Upper lobe of right lung (tissue), 1 donor: ENCODE measurements at regions not wholly inside any gene's neighbourhood (a gene's known extent, or its start where the extent isn't known, plus 50 kb on each side); places are given as distances from the start of the nearest gene placed in this dataset.

ENCODE experiments used
- ATAC-seq: fragments of 200-7000 bp; cut with Tn5 transposase; one replicate; pipeline ENCODE4 v1.9.1; 2020; ENCODE audit warnings: mild to moderate bottlenecking, moderate library complexity
- DNase-seq: peaks from one replicate; pipeline ENCODE4 v3.0.0-alpha.2; 2020
- H3K27ac ChIP-seq: fragments of 200-600 bp; one replicate; pipeline ENCODE4 v1.8.0; 2022
- H3K27me3 ChIP-seq: fragments of 200-600 bp; one replicate; pipeline ENCODE4 v1.8.0; 2022; ENCODE audit warnings: mild to moderate bottlenecking
- H3K36me3 ChIP-seq: fragments of 200-600 bp; one replicate; pipeline ENCODE4 v1.8.0; 2022
- H3K4me1 ChIP-seq: fragments of 200-600 bp; one replicate; pipeline ENCODE4 v1.8.0; 2022
- H3K4me3 ChIP-seq: fragments of 200-600 bp; one replicate; pipeline ENCODE4 v1.8.0; 2022; ENCODE audit warnings: mild to moderate bottlenecking
- H3K9me3 ChIP-seq: fragments of 200-600 bp; one replicate; pipeline ENCODE4 v1.8.0; 2022
- CTCF ChIP-seq: fragments of 200-600 bp; IDR thresholded peaks from one replicate; pipeline ENCODE4 v1.8.0; 2022; ENCODE audit warnings: antibody characterized with exemption
- intact Hi-C: fragments of 100-400 bp; cut with DNase I; formaldehyde crosslinking; loops from one replicate; pipeline ENCODE4 v1.11.0; 2022
- donor health status: DM: no; HTN: yes; CAD: no; lungs with severe emphysema.

DNA sequence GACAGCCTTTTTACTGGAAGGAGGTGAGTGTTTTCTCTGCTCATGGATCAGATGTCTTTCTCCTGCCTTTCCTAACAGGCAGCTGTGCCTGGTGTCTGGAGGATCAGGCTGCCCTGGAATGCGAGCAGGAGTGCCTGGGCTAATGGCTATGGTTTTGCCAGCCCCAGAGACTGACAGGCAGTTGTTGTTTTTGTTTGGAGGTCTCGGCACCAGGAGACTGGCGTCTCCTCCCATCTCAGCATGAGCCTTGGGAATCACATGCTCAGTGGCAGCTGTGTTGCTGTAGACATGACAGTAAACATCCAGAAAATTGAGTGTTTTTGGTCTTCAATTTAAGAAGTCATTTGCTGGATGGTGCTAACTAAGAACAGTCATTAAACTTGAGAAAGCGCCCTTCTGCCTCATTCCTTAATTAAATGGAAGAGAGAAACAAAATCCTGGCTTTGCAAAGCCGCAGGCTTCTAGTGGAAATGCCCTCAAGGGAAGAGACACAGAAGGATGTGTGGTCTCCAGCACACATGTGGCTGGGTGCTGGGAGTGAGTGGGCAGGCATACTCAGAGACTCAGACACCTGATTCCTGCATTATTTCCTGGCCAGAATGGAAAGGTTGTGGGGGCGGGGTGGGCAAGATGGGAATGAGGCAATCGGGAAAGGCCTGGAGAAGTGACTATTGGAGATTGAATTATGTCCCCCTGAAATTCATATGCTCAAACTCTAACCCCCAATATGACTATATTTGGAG, 97.0 kb upstream of the NMNAT3 start:
- intact Hi-C loops = no loop called here
- no peaks in the 10 kb centered on the region for H3K9me3 ChIP-seq
- no peak for ATAC-seq
- no peak for TF ChIP-seq CTCF
- no peak overlapping the region for H3K4me3 ChIP-seq
- H3K27me3 ChIP-seq = no peaks in the 10 kb centered on the region
- no peaks in the 10 kb centered on the region for H3K36me3 ChIP-seq
- H3K27ac ChIP-seq = no peak overlapping the region
- H3K4me1 ChIP-seq = no peaks in the 10 kb centered on the region
- DNase-seq = no peak

DNA sequence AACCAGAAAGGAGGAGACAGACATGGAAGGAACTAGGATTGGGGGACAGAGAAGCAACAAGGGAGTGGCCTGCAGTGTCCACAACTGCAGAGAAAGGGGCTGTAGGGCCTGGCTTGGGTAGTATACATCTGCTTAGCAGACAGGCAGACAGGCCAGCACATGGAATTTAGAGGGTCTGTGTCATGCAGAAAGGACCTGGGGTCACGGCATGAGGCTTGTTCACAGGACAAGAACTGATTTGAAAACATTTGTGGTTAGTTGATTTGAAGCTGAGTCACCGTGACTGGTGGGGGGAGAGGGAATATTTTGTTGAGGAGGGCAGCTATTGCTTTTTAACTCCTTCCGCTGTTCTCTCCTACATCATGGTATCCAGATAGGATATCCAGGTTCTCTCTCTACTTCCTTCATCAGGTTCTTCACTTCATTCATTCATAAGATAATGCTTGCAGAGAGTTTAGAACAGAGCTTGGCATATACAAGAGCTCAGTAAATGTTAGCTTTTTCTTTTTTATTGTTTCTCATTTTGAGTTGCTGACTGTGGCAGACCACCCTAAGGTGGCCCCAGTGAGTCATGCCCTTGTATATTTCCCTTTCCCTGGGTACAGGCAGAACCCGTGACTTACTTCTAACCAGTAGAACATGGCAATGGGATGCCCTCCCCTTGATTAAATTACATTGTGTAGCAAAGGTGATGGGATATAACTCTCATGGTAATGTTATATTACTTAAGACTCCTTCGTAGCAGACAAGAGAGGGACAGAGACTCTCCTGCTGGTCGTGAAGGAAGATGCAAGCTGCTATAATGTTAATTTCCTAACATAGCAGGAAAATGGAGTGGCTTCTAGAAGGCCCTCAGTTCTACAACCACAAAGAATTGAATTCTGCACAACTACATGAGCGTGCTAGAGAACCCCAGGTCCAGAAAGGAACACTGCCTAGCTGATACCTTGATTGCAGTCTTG, 95.0 kb upstream of the NMNAT3 start:
- H3K27me3 ChIP-seq = no peaks in the 10 kb centered on the region
- no peaks in the 10 kb centered on the region for H3K4me1 ChIP-seq
- H3K4me3 ChIP-seq = no peak overlapping the region
- TF ChIP-seq CTCF = no peak
- no peak overlapping the region for H3K27ac ChIP-seq
- no peaks in the 10 kb centered on the region for H3K36me3 ChIP-seq
- intact Hi-C loops = no loop called here
- DNase-seq = no peak
- no peak for ATAC-seq
- no peaks in the 10 kb centered on the region for H3K9me3 ChIP-seq

- Histone ChIP-seq H3K27me3 (no peaks in the 10 kb centered on the region), H3K4me1 (no peaks in the 10 kb centered on the region), H3K9me3 (no peaks in the 10 kb centered on the region), H3K27ac (no peak overlapping the region), H3K36me3 (no peaks in the 10 kb centered on the region), H3K4me3 (no peak overlapping the region)
- DNase-seq (no peak), ATAC-seq (no peak)
- no peak for TF ChIP-seq CTCF
- intact Hi-C loops = no loop called here
These were observed 93.6 kb upstream of the NMNAT3 start for GRCh38 chr3:139771331-139771730.

- Histone ChIP-seq H3K9me3 (no peaks in the 10 kb centered on the region), H3K27ac (no peak overlapping the region), H3K36me3 (no peaks in the 10 kb centered on the region), H3K4me1 (no peaks in the 10 kb centered on the region), H3K4me3 (no peak overlapping the region), H3K27me3 (no peaks in the 10 kb centered on the region)
- intact Hi-C loops = no loop called here
- no peak for ATAC-seq
- DNase-seq = no peak
- TF ChIP-seq CTCF = no peak
These were observed 92.8 kb upstream of the NMNAT3 start for GRCh38 chr3:139770577-139770976.

DNA sequence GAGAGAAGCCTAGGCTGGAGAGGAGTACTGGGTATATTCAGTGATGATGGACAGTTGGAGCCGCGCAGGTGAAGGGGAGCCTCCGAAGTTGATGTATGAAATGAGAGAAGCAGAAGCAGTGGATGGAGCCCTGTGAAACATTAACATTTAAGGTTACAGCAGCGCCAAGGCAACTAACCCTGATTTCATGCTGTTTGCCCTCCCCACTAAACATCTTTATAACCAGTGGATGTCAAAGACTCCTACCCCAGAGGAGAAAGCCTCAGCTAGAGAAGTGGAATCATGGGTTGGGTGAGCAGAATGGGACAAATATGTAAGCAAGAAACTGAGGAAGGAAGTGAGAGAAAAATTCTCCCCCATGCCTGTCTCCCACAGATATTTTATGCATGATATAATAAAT, 92.0 kb upstream of the NMNAT3 start:
- intact Hi-C loops = no loop called here

More for the DNA sequence above, 92.0 kb upstream of the NMNAT3 start:
- Histone ChIP-seq H3K27ac (no peak overlapping the region), H3K4me3 (no peak overlapping the region), H3K4me1 (no peaks in the 10 kb centered on the region), H3K36me3 (no peaks in the 10 kb centered on the region), H3K9me3 (no peaks in the 10 kb centered on the region), H3K27me3 (no peaks in the 10 kb centered on the region)
- ATAC-seq (no peak), DNase-seq (no peak)
- TF ChIP-seq CTCF = no peak
